NCI-H128 (cell line): ENCODE measurements at regions not wholly inside any gene's neighbourhood (a gene's known extent, or its start where the extent isn't known, plus 50 kb on each side); places are given as distances from the start of the nearest gene placed in this dataset.

Experiments used
- DNase-seq: peaks from one replicate; lab custom pipeline; 2025; ENCODE audit not compliant: unreplicated experiment; lab: John Stamatoyannopoulos, UW

GRCh38 chr14:87181288-87181687, 811.7 kb downstream of the GALC start:
- no peak for DNase-seq

GRCh38 chr14:87179936-87180335, 813.0 kb downstream of the GALC start:
- no peak for DNase-seq

- no peak for DNase-seq
These were observed 814.7 kb downstream of the GALC start for GRCh38 chr14:87178277-87178676.

GRCh38 chr14:87175175-87175574, 817.8 kb downstream of the GALC start:
- no peak for DNase-seq

- DNase-seq, result no peak
These were observed 821.8 kb downstream of the GALC start for GRCh38 chr14:87171141-87171540.

GRCh38 chr14:87170179-87170578, 822.8 kb downstream of the GALC start:
- no peak for DNase-seq

DNA sequence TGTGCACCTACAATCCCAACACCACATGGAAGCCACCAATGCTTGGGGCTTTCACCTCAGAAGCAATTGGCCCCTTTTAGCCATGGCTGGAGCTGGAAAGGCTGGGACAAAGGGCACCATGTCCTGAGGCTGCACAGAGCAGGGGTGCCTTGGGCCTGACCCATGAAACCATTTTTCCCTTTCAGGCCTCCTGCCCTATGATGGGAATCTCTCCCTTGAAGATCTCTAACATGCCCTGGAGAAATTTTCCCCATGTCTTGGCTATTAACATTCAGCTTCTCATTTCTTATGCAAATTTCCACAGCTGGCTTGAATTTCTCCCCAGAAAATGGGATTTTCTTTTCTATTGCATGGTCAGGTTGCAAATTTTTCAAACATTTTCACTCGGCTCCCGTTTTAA, 823.6 kb downstream of the GALC start:
- no peak for DNase-seq

DNA sequence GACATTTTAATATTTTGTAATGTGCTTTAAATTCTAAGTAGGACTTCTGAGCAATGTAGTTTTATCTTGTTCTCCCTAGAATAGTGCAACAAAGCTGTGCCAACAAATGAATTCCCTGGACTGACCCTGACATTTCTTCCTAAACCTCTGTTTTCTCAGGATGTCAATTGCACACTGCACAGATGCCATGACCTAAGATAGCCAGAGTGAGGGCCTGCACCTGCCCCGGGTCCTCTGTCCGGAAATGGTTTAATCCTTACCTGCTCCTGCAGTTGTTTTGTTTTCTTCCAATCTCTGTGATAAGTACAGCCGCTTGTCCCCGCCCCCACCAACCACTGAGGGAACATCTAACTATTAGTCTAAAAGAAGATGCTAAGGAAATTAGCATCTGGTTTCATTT, 831.5 kb downstream of the GALC start:
- no peak for DNase-seq

- no peak for DNase-seq
These were observed 832.0 kb downstream of the GALC start for GRCh38 chr14:87160989-87161388.

- DNase-seq, result no peak
These were observed 834.7 kb downstream of the GALC start for GRCh38 chr14:87158283-87158682.

DNA sequence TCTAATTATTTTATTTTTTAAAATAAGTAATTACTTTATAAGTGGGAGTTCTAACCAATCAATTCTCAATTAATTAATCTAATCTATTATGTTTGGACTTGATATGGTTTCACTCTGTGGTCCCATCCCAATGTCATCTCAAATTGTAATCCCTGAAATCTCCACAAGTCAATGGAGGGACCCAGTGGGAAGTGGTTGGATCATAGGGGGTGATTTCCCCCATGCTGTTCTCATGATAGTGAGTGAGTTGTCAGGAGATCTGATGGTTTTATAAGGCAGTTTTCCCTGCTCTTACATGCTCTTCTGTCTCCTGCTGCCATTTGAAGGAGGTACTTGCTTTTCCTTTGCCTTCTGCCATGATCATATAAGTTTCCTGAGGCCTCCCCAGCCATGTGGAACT, 836.1 kb downstream of the GALC start:
- no peak for DNase-seq

GRCh38 chr14:87155856-87156488, 837.0 kb downstream of the GALC start:
- DNase-seq, result no peak

DNA sequence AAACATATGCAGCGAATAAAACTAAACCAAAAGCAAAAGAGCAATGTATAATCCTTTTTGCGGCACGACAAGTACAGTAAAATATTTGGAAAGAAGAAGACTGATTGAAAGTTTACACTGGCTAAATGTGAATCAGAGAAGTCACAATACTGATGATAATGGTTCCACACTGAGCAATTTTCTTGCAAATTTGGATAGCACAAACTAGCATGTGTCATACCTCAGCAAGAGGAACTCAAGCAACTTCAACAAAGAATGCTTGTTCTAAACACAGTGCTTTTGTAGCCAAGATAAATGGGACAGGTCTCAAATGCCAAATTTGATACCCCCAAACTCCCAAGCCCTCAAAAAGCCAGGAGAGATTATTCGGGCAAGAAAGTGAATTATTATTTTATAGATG, 839.1 kb downstream of the GALC start:
- DNase-seq, result no peak

DNA sequence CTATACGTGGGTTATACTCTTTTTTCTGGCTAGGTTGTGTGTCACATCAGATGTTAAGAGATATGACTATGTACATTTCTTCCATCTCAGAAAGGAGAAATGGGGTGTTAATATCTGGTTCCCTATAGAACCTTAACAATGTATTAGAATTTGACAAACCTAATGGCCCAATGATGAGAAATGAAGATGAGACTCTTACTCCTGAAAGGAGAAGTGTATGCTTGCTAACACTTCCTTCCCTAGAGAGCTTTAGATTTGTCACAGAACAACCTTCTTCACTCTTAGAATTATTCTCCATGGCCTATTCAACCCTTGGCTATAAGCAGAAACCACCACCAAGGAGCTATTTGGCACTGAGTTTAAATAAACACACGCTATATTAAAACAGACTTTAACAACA, 839.6 kb downstream of the GALC start:
- DNase-seq, result no peak

DNA sequence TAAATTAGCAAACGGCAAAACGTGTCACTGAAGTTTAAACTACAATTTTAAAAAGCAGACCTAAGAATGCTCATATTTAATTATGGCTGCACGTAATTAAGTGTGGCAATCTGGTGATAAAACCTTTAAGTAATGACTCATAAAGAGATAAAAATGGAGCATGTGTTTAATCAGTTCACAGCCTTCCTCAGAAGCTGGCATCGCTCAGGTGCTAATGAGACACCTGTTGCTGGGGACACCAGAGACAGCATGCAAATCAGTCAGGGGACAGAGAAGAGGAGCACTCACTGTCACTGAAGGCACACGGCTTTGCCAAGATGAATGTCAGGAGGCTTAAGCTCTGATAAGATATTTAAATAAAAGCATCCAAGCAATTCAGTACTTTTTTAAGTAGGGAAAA, 840.3 kb downstream of the GALC start:
- no peak for DNase-seq

DNA sequence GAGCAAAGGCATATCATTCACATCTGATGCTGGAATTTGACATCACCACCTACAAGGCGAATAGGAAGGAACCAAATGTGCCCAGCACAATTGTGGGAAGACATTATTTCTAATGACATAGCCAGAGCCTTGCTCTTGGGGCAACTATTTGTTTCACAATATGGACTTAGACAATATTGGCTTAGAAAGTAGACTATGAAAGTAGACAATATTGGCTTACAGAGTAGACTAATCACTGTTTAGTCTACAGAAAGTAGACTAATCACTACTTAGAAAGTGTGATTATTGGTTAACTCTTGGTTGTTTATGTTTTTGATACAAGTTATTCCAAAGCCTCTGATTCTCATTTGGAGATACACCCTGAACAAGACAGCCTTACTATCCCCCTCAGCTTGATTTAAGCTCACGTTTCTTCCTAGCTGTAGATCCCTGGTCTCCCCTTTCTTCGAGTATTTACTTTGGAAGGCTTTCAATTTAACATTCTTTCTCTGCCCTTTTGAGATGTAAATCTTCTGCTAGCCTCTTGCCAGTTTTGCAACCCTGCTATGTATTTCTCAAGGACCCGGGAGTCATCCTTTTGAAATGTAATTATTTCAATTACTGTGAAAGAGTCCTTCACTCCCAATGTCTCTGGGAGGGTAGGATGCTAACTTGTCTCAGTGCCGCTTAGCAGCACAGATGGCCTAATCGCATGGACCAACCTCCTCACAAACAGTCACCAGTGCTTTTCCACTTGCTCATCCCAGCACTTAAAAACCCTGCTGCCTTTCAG, 843.2 kb downstream of the GALC start:
- DNase-seq, result no peak

DNA sequence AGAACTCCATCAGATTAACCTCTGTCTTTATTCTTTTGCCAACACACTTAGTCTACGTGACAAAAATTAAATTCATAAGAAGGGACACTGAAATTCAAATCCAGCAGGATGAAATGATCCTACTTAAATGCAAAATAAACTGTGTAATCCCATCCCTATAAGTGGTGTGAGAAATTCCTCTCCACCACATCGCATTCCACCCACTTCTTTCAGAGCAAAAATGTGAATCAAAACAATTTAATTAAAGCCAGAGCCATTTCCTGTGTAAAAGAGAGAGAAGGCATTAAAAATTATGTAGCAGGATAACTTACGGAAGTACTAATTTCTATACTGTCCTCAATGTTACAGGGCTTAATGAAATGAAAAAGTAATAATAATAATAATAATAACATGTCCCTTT, 844.3 kb downstream of the GALC start:
- no peak for DNase-seq

GRCh38 chr14:87142551-87143211, 850.3 kb downstream of the GALC start:
- no peak for DNase-seq

GRCh38 chr14:87141801-87142200, 851.2 kb downstream of the GALC start:
- DNase-seq, result no peak

GRCh38 chr14:87139299-87139698, 853.7 kb downstream of the GALC start:
- no peak for DNase-seq

DNA sequence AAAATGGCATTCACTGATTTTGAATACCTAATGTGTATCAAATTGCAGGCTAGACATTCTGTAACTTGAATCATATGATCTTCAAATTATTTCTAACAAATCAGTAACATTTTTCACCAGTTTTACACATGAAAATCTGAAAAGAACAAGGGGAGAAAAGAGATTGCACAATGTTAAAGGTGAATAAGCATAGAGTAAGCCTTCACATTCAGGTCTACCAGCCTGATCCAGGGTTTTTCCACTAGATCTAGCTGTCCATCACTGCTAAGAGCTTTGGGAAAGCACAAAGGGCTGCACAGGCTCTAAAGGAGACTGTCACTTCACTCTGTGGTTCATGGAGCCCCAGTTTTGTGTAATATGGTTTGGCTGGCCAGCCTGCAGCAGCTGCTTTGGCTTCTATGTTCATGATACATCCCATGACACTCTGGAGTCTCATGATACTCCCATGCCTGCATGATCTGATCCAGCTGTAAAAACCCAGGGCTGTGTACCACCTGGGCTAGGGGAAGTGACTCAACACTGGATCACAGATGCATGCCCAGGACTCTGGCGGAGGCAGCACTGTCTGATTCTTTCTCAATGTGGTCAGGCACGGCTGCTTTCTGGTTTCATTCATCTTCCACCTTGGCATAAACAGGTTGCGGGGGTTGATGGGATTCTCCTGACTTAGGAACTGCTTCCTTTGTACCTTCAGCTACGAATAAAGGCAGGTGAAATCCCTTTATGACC, 859.7 kb downstream of the GALC start:
- no peak for DNase-seq

DNA sequence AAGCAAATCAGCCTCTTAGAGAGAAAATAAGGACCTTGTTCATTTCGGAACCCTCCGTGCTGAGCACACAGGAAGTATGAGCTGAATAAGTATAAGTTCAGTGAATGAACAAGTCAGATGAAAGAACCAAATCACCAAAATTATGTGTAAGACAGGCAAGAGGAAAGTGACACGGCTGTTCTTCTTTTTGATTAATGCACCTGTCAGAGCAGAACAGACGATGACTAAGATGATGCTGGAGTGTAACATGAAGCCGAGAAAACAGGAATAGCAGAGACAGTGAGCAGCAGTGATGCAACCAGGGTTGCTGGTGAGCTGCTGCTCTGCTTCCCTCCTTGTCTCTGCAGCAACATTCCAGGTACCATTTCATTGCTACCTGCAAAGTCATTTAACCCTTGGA, 861.1 kb downstream of the GALC start:
- DNase-seq, result no peak
